Keratinocyte (primary cell): ENCODE measurements at regions not wholly inside any gene's neighbourhood (a gene's known extent, or its start where the extent isn't known, plus 50 kb on each side); places are given as distances from the start of the nearest gene placed in this dataset.

Experiments used
- DNase-seq: peaks from one replicate; pipeline ENCODE4 v3.0.0-alpha.2; 2011; ENCODE audit warnings: low read depth, missing footprints, low spot score
- FAIRE-seq: peaks from 2 replicates; lab custom pipeline; 2011; peaks lifted over from hg19 to GRCh38; lab: Jason Lieb, UNC
- H2AFZ ChIP-seq: 2 replicates; pipeline ENCODE4 v1.6.0; 2012; ENCODE audit warnings: low read length, control low read depth, inconsistent platforms; ENCODE audit not compliant: control insufficient read depth
- H3K27ac ChIP-seq: 2 replicates; pipeline ENCODE4 v1.5.1; 2011; ENCODE audit warnings: low read length; ENCODE audit not compliant: control insufficient read depth, insufficient read depth
- H3K27me3 ChIP-seq: 3 replicates; pipeline ENCODE4 v1.6.0; 2011; ENCODE audit warnings: low read length; ENCODE audit not compliant: control insufficient read depth, insufficient read depth; ENCODE audit errors: extremely low read depth
- H3K36me3 ChIP-seq, 2 experiments: 2 replicates in 1 of 2; 3 replicates in 1 of 2; pipeline ENCODE4 v1.5.1; 2011; ENCODE audit warnings: low read length in 2 of 2, mild to moderate bottlenecking in 1 of 2; ENCODE audit not compliant: control insufficient read depth in 2 of 2, insufficient read depth in 2 of 2; ENCODE audit errors: extremely low read depth in 1 of 2
- H3K4me1 ChIP-seq: 3 replicates; pipeline ENCODE4 v1.5.1; 2011; ENCODE audit warnings: low read length; ENCODE audit not compliant: control insufficient read depth, insufficient read depth; ENCODE audit errors: extremely low read depth
- H3K4me2 ChIP-seq: 3 replicates; pipeline ENCODE4 v1.6.0; 2011; ENCODE audit warnings: low read depth, low read length; ENCODE audit not compliant: control insufficient read depth, insufficient read depth; ENCODE audit errors: extremely low read depth
- H3K4me3 ChIP-seq, 3 experiments: fragments of 200-600 bp in 1 of 3; sonication (generic) in 1 of 3; 2 replicates in 2 of 3; 3 replicates in 1 of 3; pipeline ENCODE4 v1.5.1; 2011 to 2016; ENCODE audit warnings: low read length in 3 of 3, mild to moderate bottlenecking in 3 of 3, control low read depth in 2 of 3, inconsistent platforms in 1 of 3, low read depth in 1 of 3, mixed read lengths in 1 of 3, mixed run types in 1 of 3, moderate library complexity in 1 of 3; ENCODE audit not compliant: control insufficient read depth in 2 of 3, insufficient read depth in 2 of 3; ENCODE audit errors: extremely low read depth in 1 of 3
- H3K79me2 ChIP-seq: 2 replicates; pipeline ENCODE4 v1.6.0; 2012; ENCODE audit warnings: low read length; ENCODE audit not compliant: control insufficient read depth, insufficient read depth
- H3K9ac ChIP-seq: 3 replicates; pipeline ENCODE4 v1.6.0; 2011; ENCODE audit warnings: low read length; ENCODE audit not compliant: control insufficient read depth, insufficient read depth; ENCODE audit errors: extremely low read depth
- H3K9me1 ChIP-seq: 3 replicates; pipeline ENCODE4 v1.6.0; 2011; ENCODE audit warnings: low read length; ENCODE audit not compliant: control insufficient read depth, insufficient read depth; ENCODE audit errors: extremely low read depth
- H3K9me3 ChIP-seq: 2 replicates; pipeline ENCODE4 v1.5.1; 2012; ENCODE audit warnings: low read depth, low read length; ENCODE audit not compliant: control insufficient read depth
- H4K20me1 ChIP-seq: 3 replicates; pipeline ENCODE4 v1.6.0; 2011; ENCODE audit warnings: low read length; ENCODE audit not compliant: control insufficient read depth, insufficient read depth; ENCODE audit errors: extremely low read depth
- CTCF ChIP-seq, 3 experiments: IDR thresholded peaks in 1 of 3; conservative IDR thresholded peaks in 1 of 3; optimal IDR thresholded peaks in 1 of 3; 2 replicates in 2 of 3; 3 replicates in 1 of 3; pipeline versions ENCODE3 to v1.5.1; 2011; ENCODE audit warnings: low read length in 3 of 3, mild to moderate bottlenecking in 3 of 3, moderate library complexity in 2 of 3, control low read depth in 1 of 3, inconsistent platforms in 1 of 3; ENCODE audit not compliant: insufficient read depth in 2 of 3; ENCODE audit errors: extremely low read depth in 1 of 3
- EZH2 ChIP-seq: IDR thresholded peaks from one replicate; pipeline ENCODE4 v1.6.1; 2012; ENCODE audit warnings: inconsistent platforms, mild to moderate bottlenecking, low read length, moderate library complexity
- dilution Hi-C: fragments of 300-500 bp; cut with MboI; formaldehyde crosslinking; loops from one replicate; pipeline ENCODE4 v1.7.0; 2020; ENCODE audit warnings: low sequenced_read_pairs; ENCODE audit not compliant: extremely low pct_ligation_motif_present

GRCh38 chr20:40435146-40435895 lies 253.7 kb downstream of the MAFB start:
- no peak for FAIRE-seq
- H3K9ac ChIP-seq = no peak overlapping the region
- dilution Hi-C loops = no loop called here

GRCh38 chr20:40434122-40434521 lies 254.9 kb downstream of the MAFB start:
- Histone ChIP-seq H3K9me1 (no peaks in the 10 kb centered on the region), H2AFZ (no peak overlapping the region), H3K27ac (no peak overlapping the region)

More at GRCh38 chr20:40435146-40435895, 253.7 kb downstream of the MAFB start:
- Histone ChIP-seq H3K4me1 (peaks cover 18% of the 10 kb centered on the region), H3K4me2 (no peak overlapping the region), H3K9me1 (no peaks in the 10 kb centered on the region), H3K4me3 (no peak overlapping the region), H2AFZ (no peak overlapping the region), H3K79me2 (no peaks in the 10 kb centered on the region), H3K36me3 (no peaks in the 10 kb centered on the region), H3K27me3 (no peaks in the 10 kb centered on the region), H4K20me1 (no peaks in the 10 kb centered on the region), H3K27ac (no peak overlapping the region), H3K9me3 (no peaks in the 10 kb centered on the region)
- DNase-seq = no peak
- TF ChIP-seq EZH2 (no peak), CTCF (optimal IDR thresholded peaks at IDR 0.05 in 1 of 3, IDR thresholded peaks at IDR 0.05 in 1 of 3, conservative IDR thresholded peaks at IDR 0.05 in 1 of 3; ENCODE audit: extremely low read depth in 1 of 3, insufficient read depth in 2 of 3, low read length in 3 of 3) (no peak)

More at GRCh38 chr20:40434122-40434521, 254.9 kb downstream of the MAFB start:
- no peak overlapping the region for H3K9ac ChIP-seq
- H3K79me2 ChIP-seq = no peaks in the 10 kb centered on the region
- no peak overlapping the region for H3K4me3 ChIP-seq
- H3K27me3 ChIP-seq = no peaks in the 10 kb centered on the region
- no peaks in the 10 kb centered on the region for H4K20me1 ChIP-seq
- H3K36me3 ChIP-seq = no peaks in the 10 kb centered on the region
- H3K9me3 ChIP-seq = no peaks in the 10 kb centered on the region
- H3K4me2 ChIP-seq = no peak overlapping the region
- dilution Hi-C loops = no loop called here
- no peak for DNase-seq
- H3K4me1 ChIP-seq = peaks cover 18% of the 10 kb centered on the region
- FAIRE-seq = no peak
- TF ChIP-seq CTCF (optimal IDR thresholded peaks at IDR 0.05 in 1 of 3, IDR thresholded peaks at IDR 0.05 in 1 of 3, conservative IDR thresholded peaks at IDR 0.05 in 1 of 3; ENCODE audit: extremely low read depth in 1 of 3, insufficient read depth in 2 of 3, low read length in 3 of 3) = no peak
- TF ChIP-seq EZH2 = no peak
